ENCODE measurements at regions not wholly inside any gene's neighbourhood (a gene's known extent, or its start where the extent isn't known, plus 50 kb on each side); places are given as distances from the start of the nearest gene placed in this dataset.
A peak's percentile ranks its signal among the peaks of the same experiment; 100 is the strongest.

DNA sequence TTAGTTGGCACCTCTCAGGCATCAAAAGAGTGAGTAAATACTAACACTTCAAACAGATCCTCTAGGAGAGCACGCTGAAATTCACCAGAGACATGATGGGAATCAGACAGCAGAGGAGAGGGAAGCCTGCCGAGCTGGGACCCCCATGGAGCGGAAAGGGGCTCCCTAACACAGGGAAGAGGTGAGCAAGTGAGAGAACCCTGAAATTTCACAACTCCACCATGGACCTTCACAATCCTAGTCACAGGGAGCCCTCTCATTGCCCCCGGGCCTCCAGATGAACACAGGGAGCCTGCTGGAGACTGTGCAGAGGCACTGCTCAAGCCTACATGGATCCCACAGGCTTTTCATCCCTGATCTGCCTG, 59.2 kb upstream of the ANTXRL start:
- no peak for DNase-seq (ENCODE audit: low read depth in 2 of 2, low spot score in 1 of 2)

DNA sequence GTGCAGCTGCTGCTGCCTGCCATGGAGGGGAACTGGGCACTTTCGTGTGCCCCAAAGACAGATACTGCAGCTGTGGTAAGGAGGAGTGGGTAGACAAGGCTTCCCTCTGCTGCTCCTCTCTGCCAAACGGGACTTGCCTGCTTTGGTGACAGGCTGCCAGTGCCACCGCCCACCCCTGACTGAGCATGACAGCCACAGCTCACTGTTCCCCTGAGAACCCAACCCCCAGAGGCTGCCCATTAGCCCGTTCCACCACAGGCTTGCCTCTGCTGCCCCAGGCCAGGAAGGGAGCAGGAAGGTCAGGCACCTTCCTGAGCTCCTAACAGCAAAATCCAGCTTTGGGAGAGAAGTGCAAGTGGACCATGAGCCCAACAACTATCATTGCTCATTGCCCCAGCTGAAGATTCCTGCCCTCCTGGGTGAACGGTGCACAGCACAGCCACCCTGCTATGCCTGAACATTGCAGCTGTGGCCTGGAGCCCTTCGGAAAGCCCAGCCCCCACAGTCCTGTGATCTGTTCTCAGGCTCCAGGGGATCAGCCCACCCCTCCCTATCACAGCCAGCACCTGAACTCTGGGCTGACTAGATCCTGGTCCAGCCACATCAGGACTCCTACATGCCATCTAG, 58.7 kb upstream of the ANTXRL start:
- DNase-seq (ENCODE audit: low read depth in 2 of 2, low spot score in 1 of 2) = no peak

DNA sequence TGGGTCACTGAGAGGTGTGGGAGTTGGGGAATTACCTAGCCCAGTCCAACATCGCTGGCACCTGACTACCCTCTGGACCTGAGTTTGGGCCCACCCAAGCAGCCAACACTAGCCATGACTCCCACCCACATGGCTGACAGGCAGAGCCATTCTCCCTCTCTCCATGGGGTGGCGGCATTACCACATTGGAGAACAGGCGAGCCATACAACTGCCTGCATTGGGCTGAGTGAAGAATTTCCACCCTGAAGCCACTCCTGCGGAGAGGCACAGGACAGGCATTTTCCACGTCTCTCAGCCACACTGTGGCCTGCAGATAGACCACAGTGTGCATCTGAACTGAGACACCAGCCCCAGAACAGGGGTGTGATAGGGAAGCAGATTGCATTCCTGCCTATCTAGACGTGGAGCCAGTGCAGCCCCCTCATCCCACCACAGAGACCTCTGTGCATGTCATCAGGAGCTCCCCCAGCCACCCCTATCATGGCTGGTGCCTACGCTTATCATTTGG, 58.2 kb upstream of the ANTXRL start:
- DNase-seq (ENCODE audit: low read depth in 2 of 2, low spot score in 1 of 2) = peak; percentile 17 to 32

DNA sequence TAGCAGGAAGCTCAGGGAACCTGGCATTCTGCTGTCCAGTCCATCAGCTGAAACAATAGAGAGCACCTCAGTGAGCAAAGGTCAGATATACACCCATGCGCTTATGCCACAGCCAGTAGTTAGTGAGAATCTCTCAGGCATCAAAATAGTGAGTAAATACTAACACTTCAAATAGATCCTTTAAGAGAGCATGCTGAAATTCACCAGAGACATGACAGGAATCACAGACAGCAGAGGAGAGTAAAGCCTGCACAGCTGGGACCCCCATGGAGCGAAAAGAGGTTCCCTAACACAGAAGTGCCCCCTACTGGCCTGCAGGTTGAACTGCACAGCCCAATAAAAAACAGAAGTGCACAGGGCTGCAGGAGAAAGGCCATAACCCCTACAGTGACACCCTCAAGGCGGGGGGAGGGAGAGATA, 57.6 kb upstream of the ANTXRL start:
- no peak for DNase-seq (ENCODE audit: low read depth in 2 of 2, low spot score in 1 of 2)

DNA sequence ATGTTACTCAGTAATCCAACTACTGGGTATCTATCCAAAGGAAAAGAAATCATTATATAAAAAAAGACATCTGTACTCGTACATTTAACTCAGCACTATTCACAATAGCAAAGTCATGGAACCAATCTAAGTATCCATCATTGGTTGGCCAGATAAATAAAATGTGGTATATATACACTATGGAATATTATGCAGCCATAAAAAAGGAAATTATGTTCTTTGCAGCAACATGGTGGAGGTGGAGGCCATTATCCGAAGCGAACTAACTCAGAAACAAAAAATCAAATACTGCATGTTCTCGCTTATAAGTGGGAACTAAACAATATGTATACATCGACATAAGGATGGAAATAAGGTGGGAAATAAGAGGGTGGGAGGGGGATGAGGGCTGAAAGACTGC, 56.2 kb upstream of the ANTXRL start:
- no peak for DNase-seq (ENCODE audit: low read depth in 2 of 2, low spot score in 1 of 2)

DNA sequence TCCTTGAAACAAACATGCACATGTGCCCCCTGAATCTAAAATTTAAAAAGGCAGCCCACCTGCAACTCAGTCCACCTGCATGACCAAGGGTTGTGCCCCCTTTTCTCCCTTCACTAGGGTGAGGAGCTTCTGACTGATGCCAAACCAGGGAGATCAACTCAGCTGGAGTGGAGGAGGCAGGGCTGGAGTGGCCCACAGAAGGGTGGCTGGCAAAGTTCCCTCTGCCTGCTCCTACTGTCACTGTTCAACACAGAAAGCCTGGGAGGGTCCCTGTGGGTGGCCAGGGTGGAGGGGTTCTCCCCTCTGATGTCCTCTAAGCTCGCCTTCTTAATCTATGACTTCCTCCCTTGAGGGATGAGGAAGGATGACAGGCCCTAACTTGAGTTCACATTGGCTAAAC, 55.7 kb upstream of the ANTXRL start:
- no peak for DNase-seq (ENCODE audit: low read depth in 2 of 2, low spot score in 1 of 2)

DNA sequence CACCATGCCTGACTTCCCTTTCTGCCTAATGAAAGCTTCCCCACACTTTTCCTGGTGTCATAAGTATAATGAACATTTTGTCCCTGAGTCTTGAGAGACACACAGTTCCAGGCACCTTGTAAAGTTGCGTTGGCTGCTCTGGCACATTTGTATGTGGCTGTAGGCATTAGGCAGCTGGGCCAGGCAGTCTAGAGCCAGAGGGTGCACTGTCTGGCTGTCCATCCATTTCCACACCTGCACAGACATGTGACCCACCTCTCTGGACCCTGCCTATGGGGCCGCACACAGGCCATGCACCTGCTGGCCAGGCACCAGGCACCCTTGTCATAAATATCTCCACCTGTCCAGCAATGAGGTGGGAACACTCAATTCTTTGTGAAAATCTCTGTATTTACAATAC, 54.7 kb upstream of the ANTXRL start:
- no peak for DNase-seq (ENCODE audit: low read depth in 2 of 2, low spot score in 1 of 2)

DNA sequence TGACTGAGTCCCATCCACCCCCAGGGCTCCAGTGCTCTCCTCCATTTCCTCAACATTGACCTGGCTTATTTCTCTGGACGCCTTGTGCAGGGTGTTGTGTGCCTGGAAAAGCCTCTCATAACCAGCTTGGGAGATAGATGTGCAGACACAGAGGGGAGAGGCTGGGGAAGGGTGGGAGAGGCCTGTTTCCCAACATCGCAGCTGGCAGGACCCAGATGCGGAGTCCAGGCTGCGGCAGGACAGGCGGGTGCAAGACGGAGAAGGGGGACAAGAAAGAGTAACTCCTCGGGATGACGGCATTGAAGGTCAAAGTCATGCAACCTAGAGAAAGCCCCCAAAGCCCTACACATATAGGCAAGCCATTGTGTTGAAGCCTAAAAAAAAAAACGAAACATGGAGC, 54.1 kb upstream of the ANTXRL start:
- no peak for DNase-seq (ENCODE audit: low read depth in 2 of 2, low spot score in 1 of 2)

DNA sequence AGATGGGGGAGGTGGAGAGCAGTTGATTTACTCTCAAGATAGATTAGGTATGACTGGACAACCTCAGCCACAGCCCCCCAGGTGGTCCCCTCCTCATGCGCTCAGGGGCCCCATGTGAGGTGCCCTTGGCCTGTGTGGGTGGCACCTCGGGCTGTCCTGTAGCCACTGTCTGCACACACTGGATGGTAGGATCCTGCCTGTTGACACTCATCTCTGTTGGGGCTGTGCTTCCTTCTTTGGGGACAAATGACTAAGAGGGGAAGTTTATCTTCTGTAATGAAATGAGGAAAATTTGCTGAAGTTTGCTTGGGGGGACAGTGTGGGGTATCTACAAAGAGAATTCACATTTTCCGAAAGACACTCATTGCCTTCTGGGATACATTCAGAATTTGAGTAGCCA, 53.6 kb upstream of the ANTXRL start:
- no peak for DNase-seq (ENCODE audit: low read depth in 2 of 2, low spot score in 1 of 2)

DNA sequence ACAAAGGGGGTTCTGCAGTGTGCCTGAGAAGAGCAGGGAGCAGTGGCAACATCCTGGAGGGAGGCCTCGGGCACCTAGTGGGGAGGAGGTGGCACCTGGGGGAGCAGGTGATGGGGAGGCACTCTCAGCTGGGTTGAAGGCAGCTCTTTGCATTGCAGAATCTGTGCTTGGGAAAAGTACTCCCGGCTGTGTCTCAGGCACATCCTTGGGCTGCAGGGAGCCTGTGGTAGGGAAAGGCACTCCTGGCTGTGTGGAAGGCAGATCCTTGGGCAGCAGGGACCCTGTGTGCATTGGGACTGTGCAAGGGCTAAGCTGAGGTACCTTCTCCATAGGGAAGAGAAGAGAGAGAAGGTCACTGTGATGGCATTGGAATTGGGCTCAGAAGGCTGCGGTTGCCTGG, 52.8 kb upstream of the ANTXRL start:
- no peak for DNase-seq (ENCODE audit: low read depth in 2 of 2, low spot score in 1 of 2)

DNA sequence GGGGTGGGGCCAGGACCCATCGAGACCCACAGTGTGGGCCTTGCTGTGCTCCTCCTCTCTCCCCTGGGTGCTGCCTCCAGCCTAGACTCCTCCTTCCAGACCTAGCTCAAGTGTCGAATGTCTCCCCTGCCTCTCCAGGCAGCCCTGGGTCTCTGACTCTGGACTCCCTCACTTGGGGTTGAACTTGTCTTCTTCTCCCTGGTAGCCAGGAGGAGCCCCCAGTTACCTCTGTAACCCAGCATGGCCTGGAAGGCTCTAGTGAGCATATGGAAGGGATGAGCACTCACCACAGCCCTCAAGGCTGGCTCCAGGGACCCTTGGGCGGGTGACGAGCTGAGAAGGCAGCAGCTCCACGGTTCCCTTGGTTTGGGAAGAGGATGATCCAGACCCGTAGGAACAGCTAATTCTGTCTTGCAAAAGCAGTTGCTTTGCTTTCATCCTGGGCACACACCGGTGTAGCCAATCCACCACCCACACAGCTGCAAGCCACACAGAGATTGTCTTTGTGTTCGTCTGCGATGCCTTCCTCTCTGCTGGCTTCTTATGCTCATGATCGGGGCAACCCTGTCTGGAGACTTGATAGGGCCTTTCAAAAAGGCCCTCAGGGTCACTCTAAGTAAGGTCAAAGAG, 52.3 kb upstream of the ANTXRL start:
- DNase-seq (ENCODE audit: low read depth in 2 of 2, low spot score in 1 of 2) = no peak

DNA sequence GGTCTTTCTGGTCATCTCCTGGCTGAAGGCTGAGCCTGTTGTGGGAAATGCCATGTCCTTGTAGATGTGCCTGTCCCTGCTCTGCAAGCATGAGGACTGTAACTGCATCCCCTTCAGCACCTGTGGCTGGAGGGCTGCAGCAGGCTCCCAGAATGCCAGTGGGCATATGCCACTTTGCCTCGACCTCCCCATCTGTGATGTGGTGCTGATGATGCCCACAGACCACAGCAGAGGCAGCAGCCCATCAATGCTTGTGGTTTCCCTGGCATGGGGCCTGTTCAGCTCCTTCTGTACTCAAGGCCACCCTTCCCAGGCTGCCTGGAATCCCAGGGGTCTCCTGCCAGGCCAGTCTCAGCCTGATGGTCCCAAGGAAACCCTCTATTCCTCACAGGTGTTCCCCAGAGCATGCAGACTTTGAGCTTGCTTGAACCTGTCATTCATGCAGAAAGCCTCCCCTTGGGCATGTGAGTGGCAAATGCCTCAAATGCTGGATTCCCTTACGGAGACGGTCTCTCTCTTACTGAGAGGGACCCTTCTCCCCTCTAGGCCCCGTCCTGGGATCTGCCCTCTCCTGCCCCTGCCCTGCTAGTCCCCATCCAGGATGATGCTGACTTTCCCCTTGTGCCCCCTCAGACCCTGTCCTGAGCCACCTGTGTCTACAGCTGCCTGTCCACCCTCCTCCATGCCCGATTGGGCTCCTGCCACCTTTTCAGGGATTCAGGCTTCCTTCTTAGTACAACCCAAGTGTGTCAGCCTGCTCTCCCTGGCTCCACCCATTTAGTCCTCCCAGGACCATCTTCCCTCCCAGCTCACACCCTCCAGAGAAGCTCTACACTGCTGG, 50.9 kb upstream of the ANTXRL start:
- no peak for DNase-seq (ENCODE audit: low read depth in 2 of 2, low spot score in 1 of 2)

DNA sequence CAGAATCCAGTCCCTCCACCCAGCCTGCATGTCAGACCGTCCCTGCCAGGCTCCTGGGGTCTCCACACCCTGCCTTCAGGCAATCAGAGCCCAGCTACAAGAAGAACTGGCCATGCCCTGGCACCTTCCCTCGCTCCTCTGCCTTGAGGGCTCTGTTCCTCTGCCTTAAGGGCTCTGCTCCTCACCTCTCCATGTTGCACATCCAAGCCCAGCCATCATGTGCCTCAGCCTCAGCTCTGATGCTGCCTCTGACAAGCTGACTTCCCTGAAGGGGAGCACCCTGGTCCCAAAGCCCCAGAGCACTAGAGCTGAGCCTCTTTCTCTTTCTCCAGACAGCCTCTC, 50.3 kb upstream of the ANTXRL start:
- no peak for DNase-seq (ENCODE audit: low read depth in 2 of 2, low spot score in 1 of 2)

DNA sequence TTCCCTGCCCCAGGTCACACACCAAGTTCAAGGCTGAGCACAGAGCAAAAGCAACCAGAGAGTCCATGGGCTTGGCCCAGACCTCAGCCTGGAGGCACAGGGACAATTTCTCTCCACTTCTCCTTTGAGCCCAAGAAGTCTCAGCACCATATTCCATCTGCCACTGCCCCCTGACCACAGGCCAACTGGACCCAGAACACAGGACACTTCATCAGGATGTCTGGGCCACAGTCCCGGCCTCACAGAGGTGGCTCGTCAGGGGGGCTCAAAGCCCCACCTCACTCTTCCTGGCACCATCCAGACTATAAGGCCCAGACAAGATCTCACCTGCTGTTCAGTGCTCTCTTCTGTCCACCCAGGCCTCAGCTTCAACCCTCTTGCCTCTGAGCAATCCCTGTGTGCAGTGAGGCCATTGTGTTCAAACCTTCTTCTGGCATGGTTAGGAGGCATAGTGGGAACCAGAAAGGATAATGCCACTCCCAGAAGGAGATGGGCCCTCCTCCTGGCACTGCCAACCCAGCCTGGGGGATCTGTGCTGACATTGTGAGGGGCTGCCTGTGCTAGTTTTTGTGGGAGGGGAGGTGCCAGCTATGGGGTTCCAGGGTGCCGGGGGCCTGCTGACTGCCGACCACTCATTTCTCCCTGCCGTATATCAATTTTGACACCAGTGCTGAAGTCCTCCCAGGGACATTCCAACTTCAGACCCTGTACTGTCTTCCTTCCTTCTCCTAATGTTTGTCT, 49.7 kb upstream of the ANTXRL start:
- DNase-seq (ENCODE audit: low read depth in 2 of 2, low spot score in 1 of 2) = no peak

Data from stimulated activated CD8-positive, alpha-beta memory T cell treated with anti-CD3 and anti-CD28 coated beads, Interleukin-4, amount 100 ng/mL, for 4 hours (primary cell).